Activated CD8-positive, alpha-beta memory T cell treated with anti-CD3 and anti-CD28 coated beads for 36 hours (primary cell): ENCODE measurements at regions not wholly inside any gene's neighbourhood (a gene's known extent, or its start where the extent isn't known, plus 50 kb on each side); places are given as distances from the start of the nearest gene placed in this dataset.

Source experiments
- CTCF ChIA-PET: fragments of 350-600 bp; sonication (Branson Sonifier 250); formaldehyde crosslinking; loops from one replicate; lab custom pipeline; 2021; ENCODE audit warnings: antibody characterized with exemption; lab: Charles Lee
- POLR2A ChIA-PET: fragments of 350-600 bp; sonication (Branson Sonifier 250); formaldehyde crosslinking; loops from one replicate; lab custom pipeline; 2021; ENCODE audit warnings: antibody characterized with exemption; lab: Charles Lee

DNA sequence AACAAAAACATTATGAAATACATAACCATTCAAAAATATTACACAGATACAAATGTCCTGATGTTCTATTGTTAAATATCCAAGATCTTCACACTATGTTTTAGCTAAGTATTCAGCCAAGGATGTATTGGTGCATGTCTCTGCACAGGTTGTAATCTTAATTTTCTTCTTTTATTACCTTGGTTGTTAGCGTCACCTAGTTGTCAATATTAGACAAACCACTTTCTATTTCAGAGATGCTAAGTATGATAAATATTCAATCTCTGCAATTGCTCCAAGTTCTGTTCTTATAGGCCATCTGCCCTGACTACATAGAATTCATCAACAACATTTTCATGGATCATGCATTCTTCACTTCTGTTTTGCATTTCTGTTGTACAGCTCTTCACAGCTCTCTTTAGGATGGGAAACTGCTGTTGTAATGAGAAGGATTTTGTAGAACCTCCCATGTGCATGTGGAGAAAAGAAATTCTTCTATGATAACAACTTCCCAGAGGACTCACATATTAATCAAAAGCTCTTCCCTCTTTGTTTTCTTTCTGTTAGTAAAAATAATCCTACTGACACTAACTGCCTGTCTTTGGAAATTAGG lies 380.1 kb downstream of the NUF2 start:
- CTCF ChIA-PET, result no interaction called here
- POLR2A ChIA-PET, result no interaction called here

DNA sequence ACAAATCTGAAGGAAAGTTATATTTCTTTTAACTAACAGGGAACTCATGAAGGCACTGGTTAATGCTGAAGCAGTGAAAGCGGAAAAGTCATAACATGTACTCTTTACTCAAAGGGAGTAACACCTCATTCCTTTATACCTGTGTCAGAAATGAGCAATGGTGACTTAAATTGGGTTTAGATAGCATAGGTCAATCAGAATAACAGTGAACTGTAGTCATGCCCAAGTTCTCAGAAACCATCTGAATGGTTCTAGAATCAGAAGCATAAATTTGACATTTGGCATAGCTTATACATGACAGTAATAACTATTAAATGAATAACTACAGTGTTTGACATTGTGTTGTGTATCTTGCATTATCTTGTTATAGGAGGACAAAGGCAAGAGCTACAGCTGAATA lies 382.0 kb downstream of the NUF2 start:
- ChIA-PET POLR2A (no interaction called here), CTCF (no interaction called here)

GRCh38 chr1:163706915-163707314 lies 385.2 kb downstream of the NUF2 start:
- ChIA-PET CTCF (no interaction called here), POLR2A (no interaction called here)

GRCh38 chr1:163709636-163710035 lies 387.9 kb downstream of the NUF2 start:
- ChIA-PET CTCF (no interaction called here), POLR2A (no interaction called here)

DNA sequence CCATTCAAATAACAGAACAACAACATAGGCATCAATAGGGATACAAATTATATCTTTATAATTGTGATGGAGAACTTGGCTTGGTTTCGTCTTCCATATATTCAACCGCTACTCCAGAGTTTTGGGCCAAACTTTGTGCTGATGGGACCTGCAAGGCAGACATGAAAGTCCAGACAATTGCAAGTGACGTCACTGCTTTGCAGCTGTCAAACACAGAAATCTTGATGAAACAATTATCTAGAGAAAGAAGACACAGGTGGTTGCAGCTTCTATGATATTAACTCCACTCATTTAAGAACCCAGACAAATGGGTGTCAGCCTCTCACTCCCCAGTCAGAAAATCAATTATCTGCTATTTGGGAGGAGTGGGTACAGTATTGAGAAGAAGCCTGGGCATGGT lies 390.6 kb downstream of the NUF2 start:
- ChIA-PET CTCF (no interaction called here), POLR2A (no interaction called here)

DNA sequence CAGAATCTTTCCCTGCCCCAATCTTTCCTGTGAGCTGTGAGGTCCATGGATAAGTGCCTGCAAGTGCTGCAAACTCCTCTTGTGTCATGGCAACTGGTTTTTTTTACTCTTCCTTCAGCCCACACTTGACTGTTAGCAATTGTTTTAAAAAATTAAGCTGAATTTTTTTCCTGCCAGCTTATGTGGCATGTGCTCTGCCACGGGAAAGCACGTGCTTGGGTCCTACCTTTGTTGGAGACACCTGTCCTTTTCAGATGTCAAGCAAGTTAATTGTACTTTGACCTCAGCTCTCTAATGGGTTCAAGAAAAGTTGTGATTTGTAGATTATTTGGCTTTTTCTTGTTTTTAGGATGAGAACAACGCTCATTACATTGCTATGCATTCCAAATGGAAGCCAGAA lies 398.5 kb downstream of the NUF2 start:
- CTCF ChIA-PET, result no interaction called here
- POLR2A ChIA-PET, result no interaction called here

GRCh38 chr1:163725551-163725950 lies 403.8 kb downstream of the NUF2 start:
- CTCF ChIA-PET, result no interaction called here
- POLR2A ChIA-PET, result no interaction called here

DNA sequence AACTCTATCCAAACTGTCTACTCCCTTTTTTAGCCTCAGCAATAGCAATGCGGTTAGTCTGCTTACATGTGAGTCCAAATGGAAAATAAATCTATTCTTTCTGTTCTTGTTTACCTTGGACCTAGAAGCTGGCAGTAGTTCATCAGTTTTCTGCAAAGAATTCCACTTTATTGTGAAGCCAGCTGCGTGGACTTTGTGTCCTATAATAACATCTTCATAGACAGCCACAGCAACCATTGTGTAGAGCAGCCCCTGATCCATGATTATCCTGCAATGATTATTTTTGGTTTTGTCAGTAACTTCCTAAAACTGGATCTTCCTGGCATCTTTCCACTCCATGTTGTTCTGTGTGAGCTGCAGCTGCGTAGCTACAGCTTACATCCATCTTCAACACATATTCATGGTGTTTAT lies 408.7 kb downstream of the NUF2 start:
- CTCF ChIA-PET, result no interaction called here
- POLR2A ChIA-PET, result no interaction called here

- ChIA-PET POLR2A (no interaction called here), CTCF (no interaction called here)
These were observed 415.5 kb downstream of the NUF2 start for GRCh38 chr1:163737261-163737660.

GRCh38 chr1:163744301-163744887 lies 422.6 kb downstream of the NUF2 start:
- ChIA-PET CTCF (no interaction called here), POLR2A (no interaction called here)

GRCh38 chr1:163745204-163745603 lies 423.4 kb downstream of the NUF2 start:
- POLR2A ChIA-PET, result no interaction called here
- CTCF ChIA-PET, result no interaction called here

DNA sequence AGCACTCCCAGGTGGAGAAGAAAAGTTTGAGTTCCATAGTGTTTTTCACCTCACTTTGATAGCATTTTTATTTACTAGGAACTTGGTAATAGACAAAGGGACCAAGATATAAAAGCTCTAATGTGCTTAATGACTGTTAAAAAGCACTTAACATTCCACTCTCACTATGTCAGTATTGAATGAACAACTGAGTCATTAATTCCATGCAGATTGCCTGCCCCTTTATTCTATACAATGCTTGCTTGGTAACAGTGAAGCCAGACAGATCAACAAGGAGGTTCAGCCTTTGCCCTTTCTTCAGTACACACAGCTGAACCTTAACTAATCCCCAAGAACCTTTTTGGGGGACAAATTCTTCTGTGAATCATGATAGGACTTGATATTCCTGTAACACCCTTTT lies 425.5 kb downstream of the NUF2 start:
- POLR2A ChIA-PET, result no interaction called here

GRCh38 chr1:163747855-163748254 lies 426.1 kb downstream of the NUF2 start:
- POLR2A ChIA-PET, result no interaction called here
- CTCF ChIA-PET, result no interaction called here

More for the DNA sequence above, 425.5 kb downstream of the NUF2 start:
- CTCF ChIA-PET, result no interaction called here

GRCh38 chr1:163758977-163759670 lies 437.4 kb downstream of the NUF2 start:
- CTCF ChIA-PET, result no interaction called here

DNA sequence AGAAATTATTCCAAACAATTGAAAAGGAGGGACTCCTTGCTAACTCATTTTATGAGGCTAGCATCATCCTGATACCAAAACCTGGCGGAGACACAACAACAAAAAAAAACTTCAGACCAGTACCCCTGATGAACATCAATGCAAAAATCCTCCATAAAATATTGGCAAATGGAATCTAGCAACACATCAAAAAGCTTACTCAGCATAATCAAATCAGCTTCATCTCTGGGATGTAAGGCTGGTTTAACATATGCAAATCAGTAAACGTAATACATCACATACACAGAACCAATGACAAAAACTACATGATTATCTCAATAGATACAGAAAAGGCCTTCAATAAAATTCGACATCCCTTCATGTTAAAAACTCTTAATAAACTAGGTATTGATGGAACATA lies 440.1 kb downstream of the NUF2 start:
- ChIA-PET CTCF (no interaction called here), POLR2A (no interaction called here)

More at GRCh38 chr1:163758977-163759670, 437.4 kb downstream of the NUF2 start:
- POLR2A ChIA-PET, result no interaction called here

- POLR2A ChIA-PET, result no interaction called here
- CTCF ChIA-PET, result no interaction called here
These were observed 444.6 kb downstream of the NUF2 start for GRCh38 chr1:163766257-163766918.

- POLR2A ChIA-PET, result no interaction called here
- CTCF ChIA-PET, result no interaction called here
These were observed 446.8 kb downstream of the NUF2 start for GRCh38 chr1:163768576-163768975.

DNA sequence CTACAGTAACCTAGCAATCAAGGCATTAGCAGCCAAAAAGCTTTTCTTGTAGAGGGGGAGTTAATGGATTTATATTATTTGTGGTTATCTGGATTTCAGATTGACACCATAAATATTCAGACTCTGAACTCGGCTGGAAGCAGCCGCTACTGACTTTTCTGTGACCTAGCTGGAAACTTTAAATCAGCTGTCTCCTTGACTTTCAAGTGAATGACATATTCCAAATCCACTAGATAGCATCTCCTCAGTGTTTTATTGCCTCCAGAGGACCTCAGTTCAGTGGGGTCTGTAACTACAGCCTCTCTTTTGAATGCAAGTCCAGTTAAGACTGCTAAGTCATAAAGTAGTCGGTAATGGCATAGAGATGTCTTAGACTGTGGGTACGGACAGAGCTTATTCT lies 448.5 kb downstream of the NUF2 start:
- ChIA-PET POLR2A (no interaction called here), CTCF (no interaction called here)

GRCh38 chr1:163771637-163772036 lies 449.9 kb downstream of the NUF2 start:
- ChIA-PET POLR2A (no interaction called here), CTCF (no interaction called here)

DNA sequence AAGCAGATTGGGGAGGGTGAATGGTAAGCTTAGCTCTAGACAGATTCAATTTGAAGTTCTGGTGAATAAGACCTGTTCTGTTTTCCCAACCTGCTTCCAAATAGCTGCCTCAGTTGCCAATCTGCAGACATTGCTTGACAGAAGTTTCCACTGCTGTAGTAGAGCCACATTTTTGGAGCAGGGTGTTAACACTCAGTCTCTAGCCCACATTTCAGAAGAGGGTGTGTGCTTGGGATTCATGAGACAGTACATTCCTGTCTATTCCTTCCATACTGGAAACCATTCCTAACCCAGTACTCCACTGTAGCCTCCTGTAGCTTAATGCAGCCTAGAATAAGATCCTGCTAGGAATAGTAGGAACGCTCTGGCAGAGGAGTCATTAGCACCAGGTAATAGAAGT lies 450.5 kb downstream of the NUF2 start:
- ChIA-PET POLR2A (no interaction called here), CTCF (no interaction called here)

DNA sequence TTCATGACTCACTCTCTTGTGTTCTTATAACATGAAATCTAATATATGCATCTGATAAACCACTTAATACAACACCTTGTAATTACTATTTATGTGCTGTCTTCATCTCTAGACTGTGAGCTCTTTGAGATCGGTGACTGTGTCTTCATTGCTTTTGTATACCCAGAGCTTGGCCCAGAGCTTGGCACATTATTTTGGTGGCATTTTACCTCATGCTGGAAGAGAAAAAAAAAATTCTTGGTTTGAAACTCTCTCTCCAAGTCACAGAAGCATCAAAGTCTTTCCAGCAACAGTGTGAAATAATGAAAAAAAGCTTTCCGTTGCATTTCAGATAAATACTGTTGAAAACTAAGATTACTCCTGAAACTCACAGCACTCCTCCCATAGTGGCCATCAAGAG lies 451.6 kb downstream of the NUF2 start:
- POLR2A ChIA-PET, result no interaction called here
- CTCF ChIA-PET, result no interaction called here
